Keratinocyte (primary cell): ENCODE measurements at regions not wholly inside any gene's neighbourhood (a gene's known extent, or its start where the extent isn't known, plus 50 kb on each side); places are given as distances from the start of the nearest gene placed in this dataset.

ENCODE experiments used
- DNase-seq: peaks from one replicate; pipeline ENCODE4 v3.0.0-alpha.2; 2011; ENCODE audit warnings: low read depth, missing footprints, low spot score
- FAIRE-seq: peaks from 2 replicates; lab custom pipeline; 2011; peaks lifted over from hg19 to GRCh38; lab: Jason Lieb, UNC
- H2AFZ ChIP-seq: 2 replicates; pipeline ENCODE4 v1.6.0; 2012; ENCODE audit warnings: low read length, control low read depth, inconsistent platforms; ENCODE audit not compliant: control insufficient read depth
- H3K27ac ChIP-seq: 2 replicates; pipeline ENCODE4 v1.5.1; 2011; ENCODE audit warnings: low read length; ENCODE audit not compliant: control insufficient read depth, insufficient read depth
- H3K27me3 ChIP-seq: 3 replicates; pipeline ENCODE4 v1.6.0; 2011; ENCODE audit warnings: low read length; ENCODE audit not compliant: control insufficient read depth, insufficient read depth; ENCODE audit errors: extremely low read depth
- H3K36me3 ChIP-seq, 2 experiments: 2 replicates in 1 of 2; 3 replicates in 1 of 2; pipeline ENCODE4 v1.5.1; 2011; ENCODE audit warnings: low read length in 2 of 2, mild to moderate bottlenecking in 1 of 2; ENCODE audit not compliant: control insufficient read depth in 2 of 2, insufficient read depth in 2 of 2; ENCODE audit errors: extremely low read depth in 1 of 2
- H3K4me1 ChIP-seq: 3 replicates; pipeline ENCODE4 v1.5.1; 2011; ENCODE audit warnings: low read length; ENCODE audit not compliant: control insufficient read depth, insufficient read depth; ENCODE audit errors: extremely low read depth
- H3K4me2 ChIP-seq: 3 replicates; pipeline ENCODE4 v1.6.0; 2011; ENCODE audit warnings: low read depth, low read length; ENCODE audit not compliant: control insufficient read depth, insufficient read depth; ENCODE audit errors: extremely low read depth
- H3K4me3 ChIP-seq, 3 experiments: fragments of 200-600 bp in 1 of 3; sonication (generic) in 1 of 3; 2 replicates in 2 of 3; 3 replicates in 1 of 3; pipeline ENCODE4 v1.5.1; 2011 to 2016; ENCODE audit warnings: low read length in 3 of 3, mild to moderate bottlenecking in 3 of 3, control low read depth in 2 of 3, inconsistent platforms in 1 of 3, low read depth in 1 of 3, mixed read lengths in 1 of 3, mixed run types in 1 of 3, moderate library complexity in 1 of 3; ENCODE audit not compliant: control insufficient read depth in 2 of 3, insufficient read depth in 2 of 3; ENCODE audit errors: extremely low read depth in 1 of 3
- H3K79me2 ChIP-seq: 2 replicates; pipeline ENCODE4 v1.6.0; 2012; ENCODE audit warnings: low read length; ENCODE audit not compliant: control insufficient read depth, insufficient read depth
- H3K9ac ChIP-seq: 3 replicates; pipeline ENCODE4 v1.6.0; 2011; ENCODE audit warnings: low read length; ENCODE audit not compliant: control insufficient read depth, insufficient read depth; ENCODE audit errors: extremely low read depth
- H3K9me1 ChIP-seq: 3 replicates; pipeline ENCODE4 v1.6.0; 2011; ENCODE audit warnings: low read length; ENCODE audit not compliant: control insufficient read depth, insufficient read depth; ENCODE audit errors: extremely low read depth
- H3K9me3 ChIP-seq: 2 replicates; pipeline ENCODE4 v1.5.1; 2012; ENCODE audit warnings: low read depth, low read length; ENCODE audit not compliant: control insufficient read depth
- H4K20me1 ChIP-seq: 3 replicates; pipeline ENCODE4 v1.6.0; 2011; ENCODE audit warnings: low read length; ENCODE audit not compliant: control insufficient read depth, insufficient read depth; ENCODE audit errors: extremely low read depth
- EZH2 ChIP-seq: IDR thresholded peaks from one replicate; pipeline ENCODE4 v1.6.1; 2012; ENCODE audit warnings: inconsistent platforms, mild to moderate bottlenecking, low read length, moderate library complexity
- dilution Hi-C: fragments of 300-500 bp; cut with MboI; formaldehyde crosslinking; loops from one replicate; pipeline ENCODE4 v1.7.0; 2020; ENCODE audit warnings: low sequenced_read_pairs; ENCODE audit not compliant: extremely low pct_ligation_motif_present
- TF ChIP-seq, protein P1 (sequence below), 3 experiments: IDR thresholded peaks in 1 of 3; conservative IDR thresholded peaks in 1 of 3; optimal IDR thresholded peaks in 1 of 3; 2 replicates in 2 of 3; 3 replicates in 1 of 3; pipeline versions ENCODE3 to v1.5.1; 2011; ENCODE audit warnings: low read length in 3 of 3, mild to moderate bottlenecking in 3 of 3, moderate library complexity in 2 of 3, control low read depth in 1 of 3, inconsistent platforms in 1 of 3; ENCODE audit not compliant: insufficient read depth in 2 of 3; ENCODE audit errors: extremely low read depth in 1 of 3

DNA sequence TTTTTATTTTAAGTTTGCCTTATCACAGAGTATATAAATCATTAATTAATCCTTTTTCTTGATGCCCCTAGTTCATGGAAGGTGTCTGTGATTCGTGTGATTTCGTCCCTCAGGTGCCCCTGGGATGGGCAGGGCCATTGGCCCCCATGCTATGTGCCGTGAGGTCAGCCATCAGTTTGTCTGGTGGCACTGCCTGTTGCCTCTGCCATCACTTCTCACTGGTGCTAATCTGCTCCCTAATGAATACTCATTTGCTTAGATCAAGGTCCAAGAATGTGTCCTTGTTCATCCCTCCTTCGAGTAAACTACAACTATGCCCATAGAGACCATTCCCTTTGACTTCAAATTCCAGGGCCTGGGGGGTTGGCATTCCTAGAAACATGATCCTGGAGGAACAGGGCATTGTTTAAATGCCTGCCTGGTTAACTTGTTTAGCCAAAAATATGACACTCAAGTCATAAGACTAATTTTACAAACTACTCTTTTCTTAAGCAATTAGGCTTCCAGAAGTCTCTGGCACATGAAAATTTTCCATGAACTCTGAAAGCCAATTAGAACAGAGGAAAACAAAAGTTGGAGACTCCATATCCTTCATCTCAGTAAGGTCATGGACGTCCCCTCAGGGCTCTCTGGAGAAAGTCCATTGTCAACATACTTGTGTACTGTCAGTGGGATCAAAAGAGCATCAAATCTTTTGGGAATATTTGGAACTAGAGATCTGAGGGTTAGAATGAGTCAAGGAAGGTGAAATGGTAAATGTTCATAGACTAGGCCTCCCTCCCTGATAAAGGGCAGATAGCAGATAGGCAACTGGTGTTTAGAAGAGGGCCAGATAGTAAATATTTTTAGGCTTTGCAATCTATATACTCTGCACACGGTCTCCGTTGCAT is 90.9 kb upstream of the PLXNC1 start:
- H3K27ac ChIP-seq, result no peak overlapping the region
- H3K27me3 ChIP-seq, result no peaks in the 10 kb centered on the region
- no peaks in the 10 kb centered on the region for H3K79me2 ChIP-seq
- H3K4me1 ChIP-seq, result no peaks in the 10 kb centered on the region
- H3K4me2 ChIP-seq, result no peak overlapping the region
- TF ChIP-seq, protein P1, sequence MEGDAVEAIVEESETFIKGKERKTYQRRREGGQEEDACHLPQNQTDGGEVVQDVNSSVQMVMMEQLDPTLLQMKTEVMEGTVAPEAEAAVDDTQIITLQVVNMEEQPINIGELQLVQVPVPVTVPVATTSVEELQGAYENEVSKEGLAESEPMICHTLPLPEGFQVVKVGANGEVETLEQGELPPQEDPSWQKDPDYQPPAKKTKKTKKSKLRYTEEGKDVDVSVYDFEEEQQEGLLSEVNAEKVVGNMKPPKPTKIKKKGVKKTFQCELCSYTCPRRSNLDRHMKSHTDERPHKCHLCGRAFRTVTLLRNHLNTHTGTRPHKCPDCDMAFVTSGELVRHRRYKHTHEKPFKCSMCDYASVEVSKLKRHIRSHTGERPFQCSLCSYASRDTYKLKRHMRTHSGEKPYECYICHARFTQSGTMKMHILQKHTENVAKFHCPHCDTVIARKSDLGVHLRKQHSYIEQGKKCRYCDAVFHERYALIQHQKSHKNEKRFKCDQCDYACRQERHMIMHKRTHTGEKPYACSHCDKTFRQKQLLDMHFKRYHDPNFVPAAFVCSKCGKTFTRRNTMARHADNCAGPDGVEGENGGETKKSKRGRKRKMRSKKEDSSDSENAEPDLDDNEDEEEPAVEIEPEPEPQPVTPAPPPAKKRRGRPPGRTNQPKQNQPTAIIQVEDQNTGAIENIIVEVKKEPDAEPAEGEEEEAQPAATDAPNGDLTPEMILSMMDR (optimal IDR thresholded peaks at IDR 0.05 in 1 of 3, IDR thresholded peaks at IDR 0.05 in 1 of 3, conservative IDR thresholded peaks at IDR 0.05 in 1 of 3; ENCODE audit: extremely low read depth in 1 of 3, insufficient read depth in 2 of 3, low read length in 3 of 3), result no peak
- H3K9ac ChIP-seq, result no peak overlapping the region
- H3K9me1 ChIP-seq, result no peaks in the 10 kb centered on the region
- H4K20me1 ChIP-seq, result no peaks in the 10 kb centered on the region
- no peak overlapping the region for H3K4me3 ChIP-seq
- dilution Hi-C loops, result no loop called here
- no peak overlapping the region for H2AFZ ChIP-seq
- DNase-seq (no peak), FAIRE-seq (no peak)
- no peaks in the 10 kb centered on the region for H3K9me3 ChIP-seq
- H3K36me3 ChIP-seq, result no peaks in the 10 kb centered on the region

DNA sequence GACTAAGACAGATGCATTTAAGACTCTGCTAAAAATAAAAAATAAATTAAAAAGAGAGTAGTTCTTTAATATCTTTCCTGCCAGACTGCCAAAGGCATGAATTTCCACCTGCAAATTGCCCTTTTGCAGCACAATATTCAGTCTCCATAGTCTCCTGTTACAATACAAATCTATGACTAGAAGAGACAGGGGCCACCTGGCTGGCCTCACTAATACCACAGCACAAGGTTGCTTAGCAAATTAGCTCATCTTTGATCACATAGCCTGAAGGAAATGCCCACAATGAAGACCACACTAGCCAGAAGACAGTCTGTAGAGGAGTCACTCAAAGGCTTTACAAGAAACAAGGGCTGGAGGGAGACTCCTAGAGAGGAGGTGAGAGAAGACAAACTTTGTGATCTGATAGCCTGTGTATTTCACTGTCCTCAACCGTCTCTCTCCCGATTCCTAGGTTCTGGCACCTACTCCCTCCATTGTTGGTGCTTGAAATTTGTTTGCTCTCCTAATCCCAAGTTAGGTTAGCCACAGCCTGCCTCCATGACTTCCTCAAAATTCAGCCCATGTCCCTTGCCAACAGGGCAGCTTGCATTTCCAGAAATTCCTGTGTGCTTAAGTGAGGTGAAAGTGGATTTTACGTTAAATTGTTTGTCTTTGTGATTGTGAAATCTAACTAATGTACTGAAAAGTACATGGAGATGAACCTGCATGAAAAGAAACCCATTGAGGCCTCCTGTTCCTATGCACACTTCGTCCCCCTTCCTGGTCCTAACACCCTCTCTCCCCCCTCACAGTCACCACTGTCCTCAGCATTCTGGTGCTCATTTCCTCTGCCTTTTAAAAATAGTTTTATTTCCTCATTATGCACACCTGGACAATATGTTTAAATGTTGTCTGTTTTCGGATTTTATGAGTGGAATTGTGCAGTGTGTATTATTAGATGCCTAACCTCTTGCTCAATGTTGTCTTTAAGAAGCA is 88.7 kb upstream of the PLXNC1 start:
- Histone ChIP-seq H4K20me1 (no peaks in the 10 kb centered on the region), H3K36me3 (no peaks in the 10 kb centered on the region), H3K27me3 (no peaks in the 10 kb centered on the region), H3K27ac (no peak overlapping the region), H3K9me1 (no peaks in the 10 kb centered on the region), H3K9ac (no peak overlapping the region), H3K4me2 (no peak overlapping the region), H3K4me3 (no peak overlapping the region), H2AFZ (no peak overlapping the region), H3K79me2 (no peaks in the 10 kb centered on the region), H3K4me1 (no peaks in the 10 kb centered on the region), H3K9me3 (no peaks in the 10 kb centered on the region)
- no peak for TF ChIP-seq EZH2
- TF ChIP-seq, protein P1 (optimal IDR thresholded peaks at IDR 0.05 in 1 of 3, IDR thresholded peaks at IDR 0.05 in 1 of 3, conservative IDR thresholded peaks at IDR 0.05 in 1 of 3; ENCODE audit: extremely low read depth in 1 of 3, insufficient read depth in 2 of 3, low read length in 3 of 3), result no peak
- no peak for DNase-seq
- dilution Hi-C loops, result no loop called here
- no peak for FAIRE-seq
